C4-2B (cell line): ENCODE measurements at regions not wholly inside any gene's neighbourhood (a gene's known extent, or its start where the extent isn't known, plus 50 kb on each side); places are given as distances from the start of the nearest gene placed in this dataset.
A peak's percentile ranks its signal among the peaks of the same experiment; 100 is the strongest.

Experiments used
- H3K27ac ChIP-seq: fragments of 450-650 bp; 2 replicates; pipeline ENCODE4 v1.5.1; 2017
- ZFX ChIP-seq: fragments of 450-650 bp; IDR thresholded peaks from 2 replicates; pipeline ENCODE4 v1.6.1; 2017
- TF ChIP-seq, protein P1 (sequence below): fragments of 450-650 bp; conservative IDR thresholded peaks from 2 replicates; pipeline ENCODE4 v1.5.1; 2017; ENCODE audit warnings: mild to moderate bottlenecking

DNA sequence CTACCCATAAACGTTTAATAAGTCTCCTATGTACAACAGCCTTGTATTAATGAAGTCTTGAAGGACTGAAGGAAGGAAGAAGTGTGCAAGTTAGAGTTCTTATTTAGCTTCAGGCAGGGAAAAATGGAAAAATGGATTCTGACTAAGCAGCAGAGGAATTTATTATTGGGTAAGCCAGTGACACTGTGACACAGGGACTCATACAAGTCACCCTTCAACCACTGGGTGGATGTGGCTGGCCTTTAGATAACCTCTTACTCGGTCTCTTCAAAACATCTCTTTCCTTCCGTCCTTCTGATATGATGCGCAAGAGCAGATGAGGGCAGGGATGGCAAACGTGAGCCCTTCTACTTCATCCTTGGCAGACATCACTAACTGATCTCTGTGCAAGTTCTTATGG lies 145.6 kb downstream of the DHX35 start:
- no peak overlapping the region for H3K27ac ChIP-seq
- TF ChIP-seq ZFX, result no peak
- TF ChIP-seq, protein P1, sequence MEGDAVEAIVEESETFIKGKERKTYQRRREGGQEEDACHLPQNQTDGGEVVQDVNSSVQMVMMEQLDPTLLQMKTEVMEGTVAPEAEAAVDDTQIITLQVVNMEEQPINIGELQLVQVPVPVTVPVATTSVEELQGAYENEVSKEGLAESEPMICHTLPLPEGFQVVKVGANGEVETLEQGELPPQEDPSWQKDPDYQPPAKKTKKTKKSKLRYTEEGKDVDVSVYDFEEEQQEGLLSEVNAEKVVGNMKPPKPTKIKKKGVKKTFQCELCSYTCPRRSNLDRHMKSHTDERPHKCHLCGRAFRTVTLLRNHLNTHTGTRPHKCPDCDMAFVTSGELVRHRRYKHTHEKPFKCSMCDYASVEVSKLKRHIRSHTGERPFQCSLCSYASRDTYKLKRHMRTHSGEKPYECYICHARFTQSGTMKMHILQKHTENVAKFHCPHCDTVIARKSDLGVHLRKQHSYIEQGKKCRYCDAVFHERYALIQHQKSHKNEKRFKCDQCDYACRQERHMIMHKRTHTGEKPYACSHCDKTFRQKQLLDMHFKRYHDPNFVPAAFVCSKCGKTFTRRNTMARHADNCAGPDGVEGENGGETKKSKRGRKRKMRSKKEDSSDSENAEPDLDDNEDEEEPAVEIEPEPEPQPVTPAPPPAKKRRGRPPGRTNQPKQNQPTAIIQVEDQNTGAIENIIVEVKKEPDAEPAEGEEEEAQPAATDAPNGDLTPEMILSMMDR, result no peak

DNA sequence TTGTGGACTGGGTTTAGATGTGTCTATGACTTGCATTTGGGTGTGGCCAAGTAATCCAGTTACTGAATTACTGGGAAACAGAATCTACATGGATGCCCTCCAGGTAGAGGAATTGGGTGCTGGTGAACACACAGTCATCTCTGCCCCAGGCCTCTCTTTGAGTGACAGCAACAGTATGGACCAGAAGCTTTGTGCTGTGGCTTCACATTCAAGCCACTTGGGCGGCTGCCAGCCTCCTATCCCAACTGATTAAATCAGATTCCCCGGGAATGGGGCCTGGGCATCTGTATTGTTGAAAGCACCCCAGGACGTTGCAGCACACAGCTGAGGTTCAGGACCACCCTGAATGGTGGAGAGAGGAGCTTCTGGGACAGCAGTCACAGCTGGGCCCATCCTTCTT lies 144.6 kb downstream of the DHX35 start:
- TF ChIP-seq, protein P1, result no peak
- no peak for TF ChIP-seq ZFX
- no peak overlapping the region for H3K27ac ChIP-seq

DNA sequence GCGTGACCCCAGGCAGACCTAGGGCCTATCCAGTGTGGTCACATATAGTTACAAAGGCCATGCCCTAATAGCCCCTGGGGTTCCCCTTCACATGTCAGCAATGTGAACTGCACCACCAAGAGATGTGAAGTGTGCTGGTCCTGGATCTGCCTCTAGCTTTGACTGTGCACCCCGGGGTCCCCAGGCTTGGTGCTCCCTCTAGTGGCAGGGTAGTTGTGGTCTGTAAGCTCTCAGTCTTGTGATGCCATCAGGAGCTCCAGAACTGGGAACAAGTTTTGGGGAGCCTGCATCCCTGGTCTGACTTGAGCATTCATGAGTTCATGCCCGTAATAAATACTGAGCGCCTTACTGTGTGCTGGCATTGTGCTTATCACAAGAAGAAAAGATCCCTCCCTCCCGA lies 143.4 kb downstream of the DHX35 start:
- TF ChIP-seq, protein P1, result peak; percentile 40
- TF ChIP-seq ZFX, result no peak
- no peak overlapping the region for H3K27ac ChIP-seq

DNA sequence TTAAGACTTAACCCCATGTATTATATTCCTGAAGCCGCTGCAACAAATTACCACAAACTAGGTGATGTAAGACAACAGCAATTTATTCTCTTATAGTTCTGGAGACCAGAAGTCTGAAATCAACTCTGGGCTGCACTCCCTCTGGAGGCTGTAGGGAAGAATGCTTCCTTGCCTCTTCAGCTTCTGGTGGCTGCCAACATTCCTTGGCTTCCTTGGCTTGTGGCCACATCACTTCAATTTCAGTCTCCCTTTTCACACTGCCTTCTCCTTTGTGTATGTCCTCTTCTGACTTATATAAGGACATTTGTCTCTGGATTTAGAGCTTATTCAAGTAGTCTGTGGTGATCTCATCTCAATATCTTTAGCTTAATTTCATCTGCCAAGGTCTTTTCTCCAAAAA lies 141.6 kb downstream of the DHX35 start:
- no peak overlapping the region for H3K27ac ChIP-seq
- TF ChIP-seq, protein P1, result peak; percentile 18; the same call in 1 of the 2 replicates
- TF ChIP-seq ZFX, result no peak

DNA sequence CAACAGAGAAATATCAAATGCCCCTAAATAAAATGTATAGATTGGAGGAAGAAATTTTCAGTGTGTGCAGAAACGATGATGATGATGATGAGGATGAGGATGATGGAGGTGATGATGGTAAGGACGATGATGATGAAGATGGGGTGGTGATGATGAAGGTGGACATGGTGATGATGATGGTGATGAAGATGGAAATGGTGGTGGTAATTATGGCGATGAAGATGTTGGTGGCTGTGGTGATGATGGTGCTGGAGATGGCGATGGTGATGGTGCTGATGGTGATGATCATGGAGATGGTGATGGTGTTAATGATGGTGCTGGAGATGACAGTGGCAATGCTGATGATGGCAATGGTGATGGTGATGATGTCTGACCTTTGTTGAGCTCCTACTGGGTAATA lies 141.2 kb downstream of the DHX35 start:
- TF ChIP-seq, protein P1, result no peak
- TF ChIP-seq ZFX, result no peak
- no peak overlapping the region for H3K27ac ChIP-seq

DNA sequence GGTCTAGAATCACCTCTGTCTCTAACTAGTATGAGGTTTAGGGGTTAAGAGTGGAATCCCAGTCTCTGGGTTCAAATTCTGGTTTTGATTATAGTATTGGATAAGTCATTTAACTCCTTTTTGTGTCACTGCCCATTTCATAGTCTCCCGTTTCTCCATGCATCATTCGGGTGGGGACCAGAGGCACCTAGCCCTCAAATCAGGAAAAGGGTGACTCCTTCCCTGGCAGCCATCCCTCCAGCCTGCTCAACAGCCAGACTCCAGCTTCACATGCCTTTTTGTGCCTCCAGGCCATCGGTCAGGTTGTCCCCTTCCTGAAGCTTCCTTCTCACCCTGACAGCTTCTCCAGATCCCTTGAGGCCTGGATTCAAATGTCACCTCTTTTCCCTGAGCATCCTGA lies 139.8 kb downstream of the DHX35 start:
- TF ChIP-seq, protein P1, result no peak
- no peak for TF ChIP-seq ZFX
- H3K27ac ChIP-seq, result no peak overlapping the region

DNA sequence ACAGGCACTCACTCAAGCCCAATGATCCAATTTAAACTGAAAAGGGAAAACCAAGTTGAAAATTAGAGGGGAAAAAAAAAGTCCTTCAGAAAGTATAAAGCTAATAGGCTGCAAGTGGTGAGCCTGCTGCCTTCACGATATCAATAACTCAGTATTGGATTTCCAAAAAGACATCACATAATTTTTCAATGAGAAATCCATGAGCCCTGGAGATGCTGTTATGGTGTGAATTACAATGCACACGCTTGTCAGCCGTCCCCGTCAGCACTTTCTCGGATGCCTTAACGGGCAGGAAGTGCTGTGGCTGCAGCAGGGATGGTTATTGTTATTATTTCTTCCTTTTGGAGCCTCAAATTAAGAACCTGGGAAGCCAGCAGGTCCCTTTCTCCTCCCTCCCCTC lies 138.5 kb downstream of the DHX35 start:
- TF ChIP-seq, protein P1, result no peak
- no peak for TF ChIP-seq ZFX
- no peak overlapping the region for H3K27ac ChIP-seq
